HL-60 (cell line): ENCODE measurements at regions not wholly inside any gene's neighbourhood (a gene's known extent, or its start where the extent isn't known, plus 50 kb on each side); places are given as distances from the start of the nearest gene placed in this dataset.

ENCODE experiments used
- DNase-seq, 2 experiments: peaks; one replicate each; pipeline ENCODE4 v3.0.0-alpha.2; 2010 to 2020; ENCODE audit warnings: low read depth in 1 of 2, low spot score in 1 of 2
- H3K27ac ChIP-seq: fragments of 250-450 bp; sonication (Bioruptor Pico); replicated peaks from 2 replicates; pipeline ENCODE4 v1.5.1; 2020; ENCODE audit warnings: mild to moderate bottlenecking, moderate library complexity
- H3K27me3 ChIP-seq: fragments of 250-450 bp; sonication (Bioruptor Pico); 2 replicates; pipeline ENCODE4 v1.5.1; 2021; ENCODE audit warnings: mild to moderate bottlenecking, moderate library complexity; ENCODE audit not compliant: insufficient read depth, poor library complexity, severe bottlenecking
- H3K4me3 ChIP-seq: replicated peaks from 2 replicates; pipeline ENCODE4 v1.5.1; 2011; ENCODE audit warnings: mild to moderate bottlenecking, control low read depth, low read length; ENCODE audit not compliant: insufficient read depth
- CTCF ChIP-seq: IDR thresholded peaks from one replicate; pipeline ENCODE4 v1.5.1; 2011; ENCODE audit warnings: low read length, control low read depth, inconsistent platforms; ENCODE audit not compliant: insufficient read depth
- GABPA ChIP-seq: IDR thresholded peaks from 2 replicates; pipeline ENCODE4 v1.6.1; 2012; ENCODE audit warnings: low read depth
- POLR2AphosphoS5 ChIP-seq: IDR thresholded peaks from 2 replicates; pipeline ENCODE4 v1.6.1; 2012; ENCODE audit warnings: low read depth
- REST ChIP-seq: IDR thresholded peaks from 2 replicates; pipeline ENCODE4 v1.6.1; 2012; ENCODE audit warnings: low read depth; ENCODE audit not compliant: insufficient replicate concordance
- SPI1 ChIP-seq: IDR thresholded peaks from 2 replicates; pipeline ENCODE4 v1.6.1; 2012; ENCODE audit warnings: low read depth, mild to moderate bottlenecking, borderline replicate concordance

- H3K27me3 ChIP-seq = no peaks in the 10 kb centered on the region
- H3K27ac ChIP-seq = no peak overlapping the region
- TF ChIP-seq POLR2AphosphoS5 = no peak
- TF ChIP-seq REST = no peak
- no peak for TF ChIP-seq CTCF
- TF ChIP-seq SPI1 = no peak
- TF ChIP-seq GABPA = no peak
- no peak overlapping the region for H3K4me3 ChIP-seq
- no peak for DNase-seq
Observed at GRCh38 chr21:24850121-24850520, 757.2 kb downstream of the MRPL39 start.

- Histone ChIP-seq H3K27me3 (no peaks in the 10 kb centered on the region), H3K27ac (no peak overlapping the region), H3K4me3 (no peak overlapping the region)
- no peak for TF ChIP-seq SPI1
- no peak for TF ChIP-seq REST
- no peak for TF ChIP-seq POLR2AphosphoS5
- no peak for TF ChIP-seq GABPA
- TF ChIP-seq CTCF = no peak
- no peak for DNase-seq
Observed at GRCh38 chr21:24844671-24845070, 762.6 kb downstream of the MRPL39 start.

- DNase-seq = no peak
- no peak overlapping the region for H3K4me3 ChIP-seq
- H3K27me3 ChIP-seq = no peaks in the 10 kb centered on the region
- H3K27ac ChIP-seq = no peak overlapping the region
- TF ChIP-seq REST = no peak
- no peak for TF ChIP-seq CTCF
- no peak for TF ChIP-seq GABPA
- TF ChIP-seq SPI1 = no peak
- no peak for TF ChIP-seq POLR2AphosphoS5
Observed at GRCh38 chr21:24840287-24840686, 767.0 kb downstream of the MRPL39 start.
